HCEC 1CT (cell line): ENCODE measurements at regions not wholly inside any gene's neighbourhood (a gene's known extent, or its start where the extent isn't known, plus 50 kb on each side); places are given as distances from the start of the nearest gene placed in this dataset.

Experiments
- DNase-seq: peaks from one replicate; pipeline ENCODE4 v3.0.0-alpha.2; 2017

DNA sequence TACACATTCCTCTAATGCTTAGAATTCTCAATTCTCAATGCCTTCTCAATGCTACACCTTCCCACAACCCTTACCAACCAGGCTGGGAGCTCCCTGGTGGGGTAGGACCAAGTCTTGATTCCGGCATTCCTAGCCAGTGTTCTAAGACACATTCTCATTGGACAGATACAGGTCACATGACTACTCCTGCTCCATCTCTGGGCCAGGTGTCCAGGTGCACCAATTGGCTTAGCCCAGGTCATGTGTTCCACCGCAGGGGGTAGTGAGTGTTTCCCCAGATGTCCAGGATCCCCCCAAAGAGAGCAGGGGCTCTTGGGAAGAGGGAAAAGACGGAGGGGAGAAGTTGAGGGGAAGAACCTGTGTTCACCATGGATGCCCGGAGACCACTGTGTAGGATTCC, 58.7 kb upstream of the MLN start:
- DNase-seq = no peak

DNA sequence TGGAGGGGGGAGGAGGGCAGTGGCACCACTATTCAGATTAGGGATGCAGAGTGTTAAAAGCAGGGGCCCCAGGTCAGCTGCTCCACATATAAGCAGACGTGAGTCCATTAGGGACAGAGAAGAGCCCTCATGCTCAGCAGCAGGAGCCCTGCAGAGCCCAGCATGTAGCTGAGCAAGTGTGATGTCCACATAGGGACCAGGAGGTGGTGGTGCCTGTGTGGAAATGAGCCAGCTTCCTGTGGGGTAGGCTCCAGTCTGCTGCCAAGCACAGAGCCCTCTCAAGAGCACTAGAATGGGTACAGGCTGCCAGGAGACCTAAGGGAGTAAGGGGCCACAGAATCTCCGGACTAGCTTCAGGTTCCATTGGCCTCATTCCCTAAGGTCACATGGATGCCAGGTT, 57.9 kb upstream of the MLN start:
- no peak for DNase-seq

DNA sequence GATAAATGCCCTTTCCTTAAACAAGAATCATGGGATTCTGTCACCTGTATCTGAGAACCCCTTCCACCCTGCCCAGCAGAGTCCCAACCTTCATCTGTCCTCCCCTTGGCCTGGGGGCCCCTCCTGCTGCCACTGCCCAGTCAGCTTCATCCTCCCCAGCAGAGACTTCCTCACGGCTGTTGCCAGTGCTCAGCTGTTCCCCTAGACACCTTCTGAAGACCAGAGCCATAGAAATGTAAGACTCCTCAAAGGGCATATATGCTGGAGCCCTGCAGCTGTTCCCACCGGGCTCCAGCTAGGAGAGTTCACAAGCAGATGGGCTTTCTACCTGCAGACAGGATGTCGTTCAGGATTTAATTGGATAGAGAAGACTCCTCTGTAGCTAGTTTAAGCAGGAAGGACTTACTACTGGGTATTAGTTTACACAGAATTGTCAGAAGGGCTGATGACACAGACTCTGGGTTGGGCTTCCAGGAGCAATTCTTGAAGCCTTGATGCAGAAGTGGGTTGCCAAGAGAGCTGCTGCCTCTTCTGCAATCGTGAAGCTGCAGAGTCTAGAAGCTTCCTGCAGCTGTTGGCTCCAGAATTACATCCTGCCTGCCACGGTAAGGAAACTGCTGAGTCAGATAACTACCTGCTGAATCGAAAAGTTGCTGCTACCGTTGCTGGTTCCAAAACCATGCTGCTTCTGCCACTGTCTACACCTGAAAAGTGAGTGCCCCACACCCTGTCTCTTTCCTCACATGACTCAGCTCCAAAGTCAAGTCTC, 57.1 kb upstream of the MLN start:
- DNase-seq = no peak

DNA sequence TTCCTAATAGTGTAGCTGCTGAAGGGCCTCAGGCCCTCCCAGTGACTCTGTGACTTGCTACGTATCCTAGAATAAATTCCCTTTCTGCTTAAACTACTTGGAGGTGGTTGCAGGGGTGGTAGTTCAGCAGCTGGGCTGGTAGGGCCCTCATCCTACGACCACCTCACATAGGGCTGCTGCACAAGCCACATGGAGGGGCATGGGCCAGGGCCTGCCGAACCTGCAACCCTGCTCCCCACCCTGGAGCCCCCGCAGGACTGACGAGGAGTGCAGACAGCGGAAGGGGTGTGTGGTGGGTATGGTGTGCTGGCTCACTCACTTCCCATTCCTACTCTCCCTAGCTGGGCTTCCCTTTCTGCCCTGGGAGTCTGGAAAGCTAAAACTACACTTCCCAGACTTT, 56.2 kb upstream of the MLN start:
- DNase-seq = no peak

DNA sequence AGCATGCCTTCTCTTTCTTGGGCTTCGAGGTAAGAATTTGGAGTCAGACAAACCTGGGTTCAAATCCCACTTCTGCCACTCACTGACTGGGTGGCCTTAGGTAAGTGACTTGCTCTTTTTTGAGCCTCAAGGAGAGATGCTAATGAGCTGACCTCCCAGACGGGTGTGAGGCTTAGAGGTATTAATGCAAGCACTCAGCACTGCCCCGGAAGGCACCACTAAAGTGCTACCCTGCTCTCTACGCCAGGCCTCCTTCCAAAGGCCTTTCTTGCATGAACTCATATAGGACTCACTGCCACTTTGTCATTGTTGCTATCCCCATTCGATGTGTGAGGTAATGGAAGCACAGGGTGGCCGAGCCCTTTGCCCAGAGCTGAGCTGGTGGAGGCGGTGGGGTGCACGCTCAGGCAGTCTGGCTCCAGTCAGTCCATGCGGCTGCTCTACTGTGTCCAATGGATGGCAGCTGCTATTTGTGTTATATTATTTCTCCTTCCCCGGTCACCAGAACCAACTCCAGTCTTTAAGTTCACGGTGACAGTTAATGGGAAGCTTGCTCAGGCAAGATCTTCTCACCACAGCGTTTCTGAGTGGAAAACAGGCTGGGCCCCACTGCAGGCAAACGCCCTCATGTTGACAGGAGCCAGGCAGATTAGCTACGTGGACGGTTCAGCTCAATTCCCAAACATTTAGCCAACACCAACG, 55.2 kb upstream of the MLN start:
- no peak for DNase-seq

DNA sequence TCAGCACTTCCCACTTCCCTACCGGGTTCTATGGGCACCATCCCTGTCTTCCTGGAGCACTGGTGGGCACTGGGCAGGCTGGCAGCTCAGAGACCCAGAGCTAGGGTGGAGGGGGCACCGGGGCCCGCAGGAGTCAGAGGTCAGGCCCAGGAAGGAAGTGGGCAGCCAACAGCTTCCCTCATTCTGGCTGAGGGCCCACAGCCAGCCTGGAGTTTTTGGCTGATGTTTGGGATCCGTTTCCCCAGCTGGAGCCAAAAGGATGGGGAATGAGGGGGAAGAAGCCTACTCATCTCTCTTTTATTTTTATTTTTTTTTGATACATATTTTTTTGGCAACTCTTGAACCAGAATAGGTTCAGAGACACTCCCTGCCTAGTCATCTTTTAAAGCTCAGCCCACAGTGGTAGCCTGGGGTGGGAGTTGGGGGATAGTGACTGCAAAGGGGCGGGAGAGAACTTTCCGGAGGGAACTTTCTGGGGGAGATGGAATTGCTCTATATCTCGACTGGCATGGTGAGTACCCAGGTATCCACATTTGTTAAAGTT, 54.2 kb upstream of the MLN start:
- DNase-seq = no peak

DNA sequence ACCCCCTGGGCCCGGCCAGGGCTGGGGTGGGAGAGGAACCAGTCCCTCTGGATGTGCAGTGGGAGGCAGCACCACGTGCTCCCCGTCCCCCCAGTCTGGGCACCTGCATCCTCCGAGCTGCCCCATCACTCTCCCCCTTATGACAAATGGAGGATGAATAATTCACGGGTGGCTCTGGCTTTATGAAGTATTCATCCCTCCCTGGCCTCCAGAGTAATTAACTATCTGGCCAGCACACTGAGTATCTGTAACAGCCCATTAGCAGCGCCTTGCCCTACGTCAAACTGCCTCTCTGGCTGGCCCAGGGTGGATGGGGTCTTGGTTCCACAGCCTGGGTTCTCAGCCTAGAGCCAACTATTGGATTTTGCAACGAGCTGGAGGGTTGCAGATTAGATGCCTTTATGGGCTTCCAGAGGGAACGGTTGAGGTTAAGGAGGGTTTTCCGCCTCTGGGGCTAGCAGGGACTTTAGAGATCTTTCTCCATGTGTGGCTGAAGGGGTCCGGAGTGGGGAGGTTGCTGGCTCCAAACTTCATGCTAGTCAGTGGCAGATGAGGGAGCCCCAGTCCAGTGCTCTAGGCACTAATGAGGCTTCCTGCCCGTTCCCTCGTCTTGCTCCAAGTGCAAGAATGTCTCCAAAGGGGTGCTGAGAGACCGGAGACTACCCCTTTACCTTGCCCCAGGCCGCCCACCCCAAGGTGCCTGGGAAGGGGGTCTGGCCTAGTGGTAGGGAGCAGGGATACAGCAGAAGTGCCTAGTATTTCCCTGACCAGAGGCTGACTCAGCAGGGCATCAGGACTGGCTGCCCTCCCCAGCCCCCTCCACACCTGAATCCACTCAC, 53.5 kb upstream of the MLN start:
- DNase-seq = no peak

DNA sequence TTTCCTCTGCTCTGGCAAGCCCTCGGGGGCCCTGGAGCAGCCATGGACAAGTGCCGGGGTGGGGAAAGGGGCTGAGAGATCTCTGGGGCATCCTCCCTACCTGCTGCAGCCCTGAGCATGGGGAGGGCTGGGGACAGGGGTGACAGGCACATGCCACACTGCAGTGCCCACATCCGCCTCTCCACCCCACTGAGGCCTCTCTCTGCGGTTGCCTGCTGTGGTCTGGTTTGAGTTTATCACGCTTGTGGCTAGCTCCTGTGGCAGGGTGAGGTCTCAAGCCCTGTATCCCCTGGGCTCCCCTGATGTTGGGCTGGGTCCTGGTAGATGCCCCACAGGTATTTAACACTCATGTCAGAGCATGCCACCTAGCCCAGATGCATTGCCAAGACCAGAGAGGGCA, 52.9 kb upstream of the MLN start:
- DNase-seq = no peak

DNA sequence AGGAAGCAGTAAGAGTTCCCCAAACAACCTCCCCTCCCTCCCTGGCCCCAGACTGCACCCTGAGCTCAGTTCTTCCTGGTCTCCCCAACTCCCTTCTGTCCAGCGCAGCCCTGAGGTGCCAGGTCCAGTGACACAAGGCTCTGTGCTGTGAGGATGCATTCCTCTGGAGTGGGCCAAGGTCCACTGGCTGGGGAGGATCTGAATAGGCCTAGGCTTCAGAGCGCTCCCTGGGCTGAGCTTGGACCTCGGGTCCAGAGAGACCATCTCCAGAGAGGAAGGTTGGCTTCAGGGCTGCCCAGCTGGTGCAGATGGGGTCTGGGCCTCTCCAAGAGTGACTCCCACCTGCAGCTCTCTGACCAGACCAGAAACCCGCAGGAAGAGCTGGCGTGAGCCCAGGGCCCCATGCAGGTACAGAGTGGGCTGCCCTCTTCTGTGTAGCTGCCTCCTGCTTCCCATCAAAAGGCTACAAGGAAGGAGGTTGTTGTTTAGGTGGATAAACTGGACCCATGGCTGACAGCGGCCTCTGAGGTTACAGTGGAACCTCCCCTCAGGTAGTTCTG, 52.3 kb upstream of the MLN start:
- DNase-seq = no peak

DNA sequence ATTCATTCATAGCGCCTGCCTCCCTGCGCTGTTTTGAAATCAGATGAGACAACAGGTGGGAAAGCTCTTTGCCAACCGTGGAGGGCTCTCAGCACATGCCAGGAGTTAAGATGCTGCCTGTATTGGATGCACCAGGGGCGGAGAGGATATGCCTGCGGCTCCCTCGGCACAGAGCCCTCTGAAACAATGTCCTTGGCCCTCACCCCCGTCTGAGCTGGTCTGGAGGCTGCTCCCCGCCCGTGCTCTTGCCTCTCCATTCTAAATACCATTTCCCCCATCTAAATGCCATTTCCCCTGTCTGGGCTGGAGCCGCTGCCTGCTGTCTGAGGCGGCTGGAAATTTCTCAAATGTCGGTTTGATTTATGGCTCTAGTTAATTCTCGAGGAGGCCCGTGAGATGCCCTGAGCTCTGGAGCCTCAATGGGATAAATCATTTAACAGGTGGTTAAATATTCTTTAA, 50.8 kb upstream of the MLN start:
- no peak for DNase-seq

DNA sequence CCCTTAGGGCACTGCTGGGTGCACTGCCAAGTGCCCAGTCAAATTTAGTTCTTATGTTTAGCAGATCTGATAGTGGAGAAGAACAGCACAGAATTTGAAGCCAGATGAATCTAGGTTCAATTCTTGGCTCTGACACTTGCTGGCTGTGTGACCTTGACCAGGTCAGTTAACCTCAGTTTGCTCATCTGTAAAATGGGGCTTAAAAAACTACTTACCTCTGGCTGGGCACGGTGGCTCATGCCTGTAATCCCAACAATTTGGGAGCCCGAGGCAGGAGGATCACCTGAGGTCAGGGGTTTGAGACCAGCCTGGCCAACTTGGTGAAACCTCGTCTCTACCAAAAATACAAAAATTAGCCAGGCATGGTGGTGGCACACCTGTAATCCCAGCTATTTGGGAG, 49.9 kb upstream of the MLN start:
- DNase-seq = no peak
